Mucosa of stomach (tissue), 1 donor: ENCODE measurements at regions not wholly inside any gene's neighbourhood (a gene's known extent, or its start where the extent isn't known, plus 50 kb on each side); places are given as distances from the start of the nearest gene placed in this dataset.

ENCODE experiments used
- H3K27me3 ChIP-seq: one replicate; pipeline ENCODE4 v1.7.0; 2013; ENCODE audit warnings: mild to moderate bottlenecking, low read length; ENCODE audit not compliant: control insufficient read depth, insufficient read depth
- H3K36me3 ChIP-seq: one replicate; pipeline ENCODE4 v1.7.0; 2013; ENCODE audit warnings: low read length; ENCODE audit not compliant: control insufficient read depth, insufficient read depth
- H3K4me1 ChIP-seq: one replicate; pipeline ENCODE4 v1.7.0; 2013; ENCODE audit warnings: mild to moderate bottlenecking, low read length; ENCODE audit not compliant: control insufficient read depth, insufficient read depth
- H3K4me3 ChIP-seq: one replicate; pipeline ENCODE4 v1.7.0; 2013; ENCODE audit warnings: low read length
- H3K9ac ChIP-seq: one replicate; pipeline ENCODE4 v1.7.0; 2013; ENCODE audit warnings: mild to moderate bottlenecking, low read length, moderate library complexity
- H3K9me3 ChIP-seq: one replicate; pipeline ENCODE4 v1.7.0; 2013; ENCODE audit warnings: mild to moderate bottlenecking, low read length, moderate library complexity; ENCODE audit not compliant: control insufficient read depth
- donor health status: Pancreatic carcinoma.

DNA sequence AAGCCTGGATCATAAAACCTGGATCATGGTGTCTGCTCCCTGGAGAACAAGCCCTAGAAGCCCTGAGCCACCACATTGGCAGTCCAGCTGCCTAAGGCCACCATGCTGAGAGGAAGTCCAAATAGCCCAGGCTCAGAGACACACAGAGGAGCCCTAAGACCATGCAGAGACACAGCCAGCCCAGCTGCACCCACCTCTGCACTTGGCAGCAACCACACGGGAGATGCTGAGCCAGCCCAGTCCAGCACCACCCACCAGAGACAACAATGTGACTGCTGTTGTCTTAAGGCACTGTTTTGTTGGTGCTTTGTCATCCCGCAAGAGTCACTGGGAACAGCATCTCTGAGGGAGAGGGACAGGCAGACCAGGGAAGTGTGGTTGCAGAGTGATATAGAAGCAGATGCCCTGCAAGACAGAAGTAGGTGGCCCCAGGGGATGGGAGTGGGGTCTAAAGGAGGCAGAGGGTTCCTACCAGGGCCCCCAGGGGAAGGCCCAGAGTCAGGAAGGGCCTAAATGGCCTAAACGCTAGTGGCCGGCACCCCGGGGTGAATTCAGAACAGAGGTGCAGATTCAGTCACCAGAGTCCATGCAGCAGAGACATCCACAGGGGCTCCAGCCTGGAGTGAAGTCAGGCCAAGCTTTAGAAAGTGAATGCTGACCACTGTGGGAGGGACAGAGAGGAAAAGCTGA, 105.4 kb upstream of the PRR20G start:
- Histone ChIP-seq H3K27me3 (peaks cover 12% of the 10 kb centered on the region), H3K36me3 (no peaks in the 10 kb centered on the region), H3K4me3 (no peak overlapping the region)

DNA sequence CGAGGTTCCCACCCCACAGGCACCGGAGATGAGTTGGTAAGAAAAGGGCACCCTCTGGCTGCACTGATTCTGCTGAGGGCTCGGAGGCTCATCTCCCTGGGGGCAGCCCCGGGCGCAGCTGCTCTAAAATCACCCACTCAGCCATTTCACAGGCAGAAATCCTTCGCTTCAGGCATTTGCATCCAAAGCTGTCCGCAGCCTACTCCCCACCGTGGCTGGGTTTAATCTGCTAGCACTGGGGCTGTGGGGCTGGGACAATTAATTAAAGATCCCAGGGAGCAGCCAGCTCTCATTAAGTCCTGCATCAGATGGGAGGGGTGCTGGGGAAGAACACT, 104.3 kb upstream of the PRR20G start:
- no peaks in the 10 kb centered on the region for H3K36me3 ChIP-seq
- no peak overlapping the region for H3K9ac ChIP-seq
- no peaks in the 10 kb centered on the region for H3K4me1 ChIP-seq
- H3K4me3 ChIP-seq, result no peak overlapping the region
- peaks cover 18% of the 10 kb centered on the region for H3K27me3 ChIP-seq
- H3K9me3 ChIP-seq, result no peaks in the 10 kb centered on the region

More for the DNA sequence above, 105.4 kb upstream of the PRR20G start:
- no peaks in the 10 kb centered on the region for H3K4me1 ChIP-seq
- no peak overlapping the region for H3K9ac ChIP-seq
- H3K9me3 ChIP-seq, result no peaks in the 10 kb centered on the region

DNA sequence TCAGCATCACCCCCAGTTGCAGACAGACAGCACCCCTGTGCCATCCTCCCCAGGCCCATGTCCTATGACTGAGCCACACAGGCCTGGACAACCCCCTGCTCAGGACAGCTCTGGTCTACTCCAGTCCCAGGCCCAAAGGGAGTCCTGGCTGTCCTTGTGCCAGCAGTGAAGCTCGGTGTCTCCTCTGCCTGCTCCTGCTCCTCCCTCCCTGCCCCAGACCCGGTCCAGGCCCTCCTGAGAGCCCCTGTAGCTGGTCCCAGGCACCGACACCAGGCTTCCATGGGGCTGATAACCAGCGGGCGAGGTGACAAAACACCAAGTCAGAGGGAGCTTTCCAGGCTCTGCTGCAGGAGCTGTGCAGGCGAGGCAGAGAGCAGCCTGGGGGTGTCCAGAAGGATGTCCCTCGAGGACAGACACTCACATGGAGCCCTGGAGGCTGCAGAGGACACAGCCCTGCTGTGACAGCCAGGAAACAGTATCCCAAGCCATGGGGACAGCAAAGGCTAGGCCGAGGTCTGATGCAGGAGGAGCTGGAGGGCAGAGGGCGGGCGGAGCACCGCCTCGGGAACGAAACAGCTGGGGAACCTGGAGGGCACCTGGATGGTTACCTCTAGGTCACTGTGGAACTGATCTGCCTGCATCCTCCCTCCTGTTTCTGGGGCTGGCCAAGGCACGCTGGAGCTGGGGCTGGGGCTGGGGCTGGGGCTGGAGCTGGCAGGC, 103.8 kb upstream of the PRR20G start:
- Histone ChIP-seq H3K9ac (no peak overlapping the region), H3K36me3 (no peaks in the 10 kb centered on the region), H3K4me3 (no peak overlapping the region), H3K9me3 (no peaks in the 10 kb centered on the region), H3K27me3 (peaks cover 18% of the 10 kb centered on the region), H3K4me1 (no peaks in the 10 kb centered on the region)

DNA sequence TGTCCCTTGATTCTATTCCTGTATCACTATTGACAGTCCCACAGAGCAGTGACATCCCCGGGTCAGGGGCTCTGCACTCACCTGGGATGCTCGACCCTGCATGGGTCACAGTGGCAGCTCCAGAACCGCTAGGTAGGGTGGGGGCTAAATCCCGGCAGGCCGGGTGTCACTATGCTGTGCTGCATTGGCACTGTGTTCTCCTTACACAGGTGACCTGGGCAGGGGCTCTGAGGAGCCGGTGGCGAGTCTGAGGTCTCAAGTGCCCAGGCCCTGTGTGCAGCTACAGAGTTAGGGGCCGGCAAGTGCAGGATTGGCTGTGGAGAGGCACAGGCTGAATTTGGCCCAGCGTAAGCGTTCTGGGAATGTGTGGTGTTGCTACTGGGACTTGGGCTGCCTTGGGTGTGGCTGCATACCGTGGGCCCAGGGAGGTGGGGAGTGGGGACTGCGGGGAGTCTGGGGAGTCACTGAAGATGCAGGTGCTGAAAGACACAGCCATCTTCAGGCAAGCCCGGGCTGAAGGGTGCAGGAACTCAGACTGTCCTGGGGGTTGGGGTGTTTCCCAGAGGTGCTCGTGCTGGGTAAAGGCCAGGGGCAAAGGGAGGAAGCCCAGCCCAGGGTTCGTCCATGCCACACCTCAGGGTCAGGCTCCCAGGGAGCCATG, 102.6 kb upstream of the PRR20G start:
- Histone ChIP-seq H3K9me3 (no peaks in the 10 kb centered on the region), H3K4me1 (no peaks in the 10 kb centered on the region), H3K27me3 (peaks cover 11% of the 10 kb centered on the region), H3K4me3 (no peak overlapping the region), H3K36me3 (no peaks in the 10 kb centered on the region), H3K9ac (no peak overlapping the region)

DNA sequence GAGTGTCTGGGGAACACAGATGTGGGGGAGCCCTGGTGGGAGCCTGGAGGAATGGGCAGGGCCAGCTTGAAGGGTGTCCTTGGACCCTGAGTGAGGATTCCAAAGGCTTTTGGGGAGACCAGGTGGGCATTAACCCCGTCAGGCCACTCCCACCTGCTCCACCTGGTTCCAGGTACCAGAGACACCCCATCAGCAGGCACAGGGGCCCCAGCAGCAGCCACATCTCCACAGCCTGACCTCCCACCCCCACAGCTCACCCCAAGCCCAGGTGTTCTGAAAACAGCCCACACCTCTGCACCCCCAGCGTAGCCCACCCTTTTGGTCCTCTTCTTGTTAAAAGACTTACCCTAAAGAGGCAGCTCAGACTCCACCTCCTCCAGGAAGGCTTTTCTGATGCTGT, 102.1 kb upstream of the PRR20G start:
- no peak overlapping the region for H3K4me3 ChIP-seq
- H3K9ac ChIP-seq, result no peak overlapping the region
- peaks cover 12% of the 10 kb centered on the region for H3K27me3 ChIP-seq
- H3K9me3 ChIP-seq, result no peaks in the 10 kb centered on the region
- H3K4me1 ChIP-seq, result no peaks in the 10 kb centered on the region
- no peaks in the 10 kb centered on the region for H3K36me3 ChIP-seq

DNA sequence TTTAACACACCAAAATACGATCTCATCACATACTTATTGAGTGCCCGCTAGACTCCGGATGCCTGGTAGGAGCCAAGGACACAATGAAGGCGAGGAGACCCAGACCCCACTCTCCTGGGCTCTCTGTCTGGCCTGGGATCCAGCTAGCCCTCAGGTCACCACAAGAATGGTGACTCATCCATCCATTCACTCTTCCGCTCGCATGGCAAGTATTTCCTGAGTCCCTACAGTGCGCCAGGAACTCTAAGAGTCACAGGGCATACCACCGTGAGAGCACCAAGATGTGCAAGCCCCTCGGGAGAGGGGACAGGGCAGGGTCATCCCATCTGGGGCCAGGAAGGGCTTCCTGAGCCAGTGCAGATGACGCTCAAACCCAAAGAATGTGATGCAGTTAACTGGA, 101.6 kb upstream of the PRR20G start:
- H3K4me1 ChIP-seq, result no peaks in the 10 kb centered on the region
- H3K9me3 ChIP-seq, result no peaks in the 10 kb centered on the region
- no peak overlapping the region for H3K4me3 ChIP-seq
- peaks cover 14% of the 10 kb centered on the region for H3K27me3 ChIP-seq
- no peak overlapping the region for H3K9ac ChIP-seq
- no peaks in the 10 kb centered on the region for H3K36me3 ChIP-seq

DNA sequence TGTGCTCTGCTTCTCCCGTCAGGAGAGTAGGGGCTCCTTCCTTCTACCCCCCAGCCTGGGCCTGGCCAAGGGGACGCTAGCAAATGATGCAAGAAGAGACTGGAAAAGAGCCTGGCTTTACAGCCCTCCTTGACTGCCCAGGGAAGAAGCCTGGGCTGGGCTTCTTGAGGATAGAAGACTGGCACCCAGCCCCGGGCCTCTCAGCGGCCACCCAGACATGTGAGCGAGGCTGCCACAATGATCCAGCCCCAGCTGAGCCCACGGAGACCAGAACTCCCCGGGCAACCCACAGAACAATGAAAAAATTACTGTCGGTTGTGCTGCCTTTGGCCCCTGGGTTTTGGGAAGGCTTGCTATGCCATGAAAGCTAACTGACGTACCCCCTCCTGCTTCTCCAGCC, 100.6 kb upstream of the PRR20G start:
- peaks cover 15% of the 10 kb centered on the region for H3K27me3 ChIP-seq
- H3K36me3 ChIP-seq, result no peaks in the 10 kb centered on the region
- no peak overlapping the region for H3K9ac ChIP-seq

DNA sequence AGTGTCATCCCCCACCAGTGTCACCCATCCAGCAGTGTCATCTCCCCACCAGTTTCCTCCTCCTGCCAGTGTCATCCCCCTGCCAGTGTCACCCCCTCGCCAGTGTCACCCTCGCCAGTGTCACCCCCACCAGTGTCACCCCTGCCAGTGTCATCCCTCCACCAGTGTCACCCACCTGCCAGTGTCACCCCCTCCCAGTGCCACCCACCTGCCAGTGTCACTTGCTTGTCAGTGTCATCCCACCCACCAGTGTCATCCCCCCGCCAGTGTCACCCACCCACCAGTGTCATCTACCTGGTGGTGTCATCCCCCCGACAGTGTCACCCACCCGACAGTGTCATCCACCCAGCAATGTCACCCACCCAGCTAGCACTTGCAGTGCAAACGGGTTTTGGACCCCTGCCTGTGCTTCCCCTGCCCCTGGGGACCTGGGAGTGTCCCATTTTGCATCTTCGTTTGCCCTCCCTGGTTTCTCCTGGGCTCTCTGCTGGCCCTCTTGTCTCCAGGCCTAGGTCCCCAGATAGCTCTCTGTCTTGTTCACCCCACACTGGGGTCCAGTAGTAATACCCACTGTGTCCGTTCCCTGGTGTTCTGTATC, 99.8 kb upstream of the PRR20G start:
- Histone ChIP-seq H3K4me1 (no peaks in the 10 kb centered on the region), H3K36me3 (no peaks in the 10 kb centered on the region), H3K9me3 (no peaks in the 10 kb centered on the region), H3K27me3 (peaks cover 19% of the 10 kb centered on the region), H3K4me3 (no peak overlapping the region), H3K9ac (no peak overlapping the region)

More for the DNA sequence above, 100.6 kb upstream of the PRR20G start:
- no peaks in the 10 kb centered on the region for H3K4me1 ChIP-seq
- no peak overlapping the region for H3K4me3 ChIP-seq
- no peaks in the 10 kb centered on the region for H3K9me3 ChIP-seq

DNA sequence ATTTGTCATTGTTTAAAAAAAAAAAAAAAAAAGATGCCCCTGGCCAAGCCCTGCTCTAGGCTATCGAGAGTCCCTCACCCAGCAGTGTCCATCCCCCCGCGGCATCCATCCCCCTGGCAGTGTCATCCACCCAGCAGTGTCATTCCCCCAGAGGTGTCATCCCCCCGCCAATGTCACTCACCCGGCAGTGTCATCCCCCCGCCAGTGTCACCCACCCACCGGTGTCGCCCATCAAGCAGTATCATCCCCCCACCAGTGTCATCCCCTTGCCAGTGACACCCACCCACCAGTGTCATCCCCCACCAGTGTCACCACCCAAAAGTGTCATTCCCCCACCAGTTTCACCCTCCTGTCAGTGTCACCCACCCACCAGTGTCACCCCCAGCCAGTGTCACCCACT, 99.3 kb upstream of the PRR20G start:
- Histone ChIP-seq H3K36me3 (no peaks in the 10 kb centered on the region), H3K4me1 (no peaks in the 10 kb centered on the region), H3K9me3 (no peaks in the 10 kb centered on the region), H3K9ac (no peak overlapping the region), H3K4me3 (no peak overlapping the region), H3K27me3 (peaks cover 19% of the 10 kb centered on the region)

DNA sequence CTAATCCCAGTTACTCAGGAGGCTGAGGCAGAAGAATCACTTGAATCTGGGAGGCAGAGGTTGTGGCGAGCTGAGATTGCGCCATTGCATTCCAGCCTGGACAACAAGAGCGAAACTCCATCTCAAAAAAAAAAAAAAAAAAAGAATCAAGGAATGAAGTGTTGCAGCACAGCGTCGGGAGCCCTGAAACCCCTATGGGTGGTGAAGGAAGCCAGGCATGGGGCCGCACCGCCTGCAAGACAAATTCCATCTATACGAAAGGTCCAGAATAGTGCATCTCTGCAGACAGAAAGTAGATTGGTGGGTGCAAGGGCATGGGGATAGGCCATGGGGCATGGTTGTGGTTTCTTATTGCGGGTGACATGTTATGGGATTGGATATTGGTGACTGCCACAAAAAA, 98.6 kb upstream of the PRR20G start:
- peaks cover 19% of the 10 kb centered on the region for H3K27me3 ChIP-seq
- no peak overlapping the region for H3K4me3 ChIP-seq
- no peaks in the 10 kb centered on the region for H3K9me3 ChIP-seq
- no peak overlapping the region for H3K9ac ChIP-seq
- no peaks in the 10 kb centered on the region for H3K4me1 ChIP-seq
- no peaks in the 10 kb centered on the region for H3K36me3 ChIP-seq

DNA sequence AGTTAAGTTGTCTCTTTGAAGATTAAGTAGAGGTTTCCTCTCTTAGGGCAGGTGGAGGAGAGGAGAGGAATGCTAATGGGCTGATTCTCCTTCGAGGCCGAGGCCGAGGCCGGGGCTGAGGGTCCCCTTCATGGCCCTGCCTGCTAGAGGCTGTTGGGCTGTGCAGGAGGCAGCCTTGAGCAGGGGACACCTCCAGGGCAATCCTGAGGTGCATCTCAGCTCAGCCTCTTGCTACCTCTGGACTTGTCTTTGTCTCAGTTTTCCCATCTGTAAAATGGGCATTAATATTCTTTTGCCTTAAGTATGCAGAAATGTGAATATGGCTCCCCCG, 97.7 kb upstream of the PRR20G start:
- Histone ChIP-seq H3K4me1 (no peaks in the 10 kb centered on the region), H3K36me3 (no peaks in the 10 kb centered on the region), H3K27me3 (peaks cover 19% of the 10 kb centered on the region), H3K9me3 (no peaks in the 10 kb centered on the region), H3K9ac (no peak overlapping the region), H3K4me3 (no peak overlapping the region)
